ENCODE measurements at regions not wholly inside any gene's neighbourhood (a gene's known extent, or its start where the extent isn't known, plus 50 kb on each side); places are given as distances from the start of the nearest gene placed in this dataset.
A peak's percentile ranks its signal among the peaks of the same experiment; 100 is the strongest.

- H3K27me3 Mint-ChIP-seq, result no peaks in the 10 kb centered on the region
These were observed 294.7 kb downstream of the CSNK1G3 start for GRCh38 chr5:123806644-123807043.

GRCh38 chr5:123805300-123805699 lies 293.3 kb downstream of the CSNK1G3 start:
- H3K4me1 Mint-ChIP-seq (ENCODE audit: low read depth), result peaks cover 3% of the 10 kb centered on the region
- H3K27ac Mint-ChIP-seq, result peak overlapping the region; percentile 5
- H3K9me3 Mint-ChIP-seq, result no peaks in the 10 kb centered on the region
- H3K36me3 Mint-ChIP-seq (ENCODE audit: low read depth), result no peaks in the 10 kb centered on the region
- no peaks in the 10 kb centered on the region for H3K27me3 Mint-ChIP-seq
- no peak overlapping the region for H3K4me3 Mint-ChIP-seq

More at GRCh38 chr5:123806644-123807043, 294.7 kb downstream of the CSNK1G3 start:
- Mint-ChIP-seq H3K4me1 (ENCODE audit: low read depth) (peaks cover 3% of the 10 kb centered on the region), H3K9me3 (no peaks in the 10 kb centered on the region), H3K36me3 (ENCODE audit: low read depth) (no peaks in the 10 kb centered on the region), H3K27ac (no peak overlapping the region), H3K4me3 (no peak overlapping the region)

- H3K36me3 Mint-ChIP-seq (ENCODE audit: low read depth), result no peaks in the 10 kb centered on the region
- no peaks in the 10 kb centered on the region for H3K27me3 Mint-ChIP-seq
- no peak overlapping the region for H3K4me3 Mint-ChIP-seq
- no peaks in the 10 kb centered on the region for H3K4me1 Mint-ChIP-seq (ENCODE audit: low read depth)
- H3K9me3 Mint-ChIP-seq, result no peaks in the 10 kb centered on the region
- no peak overlapping the region for H3K27ac Mint-ChIP-seq
These were observed 291.4 kb downstream of the CSNK1G3 start for GRCh38 chr5:123803359-123803758.

- Mint-ChIP-seq H3K36me3 (ENCODE audit: low read depth) (no peaks in the 10 kb centered on the region), H3K27ac (no peak overlapping the region), H3K4me3 (no peak overlapping the region), H3K9me3 (no peaks in the 10 kb centered on the region), H3K4me1 (ENCODE audit: low read depth) (no peaks in the 10 kb centered on the region), H3K27me3 (no peaks in the 10 kb centered on the region)
These were observed 290.4 kb downstream of the CSNK1G3 start for GRCh38 chr5:123802298-123802951.

- no peaks in the 10 kb centered on the region for H3K9me3 Mint-ChIP-seq
- no peaks in the 10 kb centered on the region for H3K27me3 Mint-ChIP-seq
- H3K4me3 Mint-ChIP-seq, result no peak overlapping the region
- no peak overlapping the region for H3K27ac Mint-ChIP-seq
- no peaks in the 10 kb centered on the region for H3K36me3 Mint-ChIP-seq (ENCODE audit: low read depth)
- H3K4me1 Mint-ChIP-seq (ENCODE audit: low read depth), result no peaks in the 10 kb centered on the region
These were observed 288.7 kb downstream of the CSNK1G3 start for GRCh38 chr5:123800640-123801039.

- no peak overlapping the region for H3K4me3 Mint-ChIP-seq
- no peaks in the 10 kb centered on the region for H3K4me1 Mint-ChIP-seq (ENCODE audit: low read depth)
- H3K27me3 Mint-ChIP-seq, result no peaks in the 10 kb centered on the region
- H3K9me3 Mint-ChIP-seq, result peaks cover 3% of the 10 kb centered on the region
- H3K36me3 Mint-ChIP-seq (ENCODE audit: low read depth), result no peaks in the 10 kb centered on the region
- no peak overlapping the region for H3K27ac Mint-ChIP-seq
These were observed 283.7 kb downstream of the CSNK1G3 start for GRCh38 chr5:123795688-123796087.

GRCh38 chr5:123790226-123790625 lies 278.2 kb downstream of the CSNK1G3 start:
- H3K4me3 Mint-ChIP-seq, result no peak overlapping the region
- no peak overlapping the region for H3K27ac Mint-ChIP-seq
- H3K27me3 Mint-ChIP-seq, result no peaks in the 10 kb centered on the region
- no peaks in the 10 kb centered on the region for H3K36me3 Mint-ChIP-seq (ENCODE audit: low read depth)
- no peaks in the 10 kb centered on the region for H3K4me1 Mint-ChIP-seq (ENCODE audit: low read depth)
- peaks cover 8% of the 10 kb centered on the region for H3K9me3 Mint-ChIP-seq

GRCh38 chr5:123787635-123788034 lies 275.7 kb downstream of the CSNK1G3 start:
- no peaks in the 10 kb centered on the region for H3K27me3 Mint-ChIP-seq
- H3K4me1 Mint-ChIP-seq (ENCODE audit: low read depth), result no peaks in the 10 kb centered on the region
- H3K27ac Mint-ChIP-seq, result no peak overlapping the region
- no peak overlapping the region for H3K4me3 Mint-ChIP-seq
- H3K9me3 Mint-ChIP-seq, result peaks cover 5% of the 10 kb centered on the region
- no peaks in the 10 kb centered on the region for H3K36me3 Mint-ChIP-seq (ENCODE audit: low read depth)

- no peak overlapping the region for H3K27ac Mint-ChIP-seq
- H3K27me3 Mint-ChIP-seq, result no peaks in the 10 kb centered on the region
- H3K4me3 Mint-ChIP-seq, result no peak overlapping the region
- H3K36me3 Mint-ChIP-seq (ENCODE audit: low read depth), result no peaks in the 10 kb centered on the region
- H3K9me3 Mint-ChIP-seq, result peaks cover 5% of the 10 kb centered on the region
- H3K4me1 Mint-ChIP-seq (ENCODE audit: low read depth), result no peaks in the 10 kb centered on the region
These were observed 275.2 kb downstream of the CSNK1G3 start for GRCh38 chr5:123787136-123787535.

- Mint-ChIP-seq H3K27me3 (no peaks in the 10 kb centered on the region), H3K4me1 (ENCODE audit: low read depth) (no peaks in the 10 kb centered on the region), H3K27ac (no peak overlapping the region), H3K4me3 (no peak overlapping the region), H3K36me3 (ENCODE audit: low read depth) (no peaks in the 10 kb centered on the region), H3K9me3 (peaks cover 5% of the 10 kb centered on the region)
These were observed 274.4 kb downstream of the CSNK1G3 start for GRCh38 chr5:123786411-123786810.

GRCh38 chr5:123785162-123786071 lies 273.4 kb downstream of the CSNK1G3 start:
- peaks cover 5% of the 10 kb centered on the region for H3K9me3 Mint-ChIP-seq
- H3K27me3 Mint-ChIP-seq, result no peaks in the 10 kb centered on the region
- H3K36me3 Mint-ChIP-seq (ENCODE audit: low read depth), result no peaks in the 10 kb centered on the region
- no peak overlapping the region for H3K27ac Mint-ChIP-seq
- H3K4me3 Mint-ChIP-seq, result no peak overlapping the region
- no peaks in the 10 kb centered on the region for H3K4me1 Mint-ChIP-seq (ENCODE audit: low read depth)

GRCh38 chr5:123783421-123783820 lies 271.4 kb downstream of the CSNK1G3 start:
- Mint-ChIP-seq H3K36me3 (ENCODE audit: low read depth) (no peaks in the 10 kb centered on the region), H3K4me3 (no peak overlapping the region), H3K27me3 (no peaks in the 10 kb centered on the region), H3K9me3 (no peaks in the 10 kb centered on the region), H3K4me1 (ENCODE audit: low read depth) (no peaks in the 10 kb centered on the region), H3K27ac (no peak overlapping the region)

GRCh38 chr5:123778641-123779040 lies 266.7 kb downstream of the CSNK1G3 start:
- H3K36me3 Mint-ChIP-seq (ENCODE audit: low read depth), result no peaks in the 10 kb centered on the region
- H3K4me3 Mint-ChIP-seq, result no peak overlapping the region
- no peaks in the 10 kb centered on the region for H3K4me1 Mint-ChIP-seq (ENCODE audit: low read depth)
- no peaks in the 10 kb centered on the region for H3K9me3 Mint-ChIP-seq
- H3K27me3 Mint-ChIP-seq, result no peaks in the 10 kb centered on the region
- no peak overlapping the region for H3K27ac Mint-ChIP-seq

- Mint-ChIP-seq H3K9me3 (peaks cover 6% of the 10 kb centered on the region), H3K27me3 (no peaks in the 10 kb centered on the region), H3K36me3 (ENCODE audit: low read depth) (no peaks in the 10 kb centered on the region), H3K4me3 (no peak overlapping the region), H3K27ac (no peak overlapping the region), H3K4me1 (ENCODE audit: low read depth) (no peaks in the 10 kb centered on the region)
These were observed 264.8 kb downstream of the CSNK1G3 start for GRCh38 chr5:123776761-123777160.

GRCh38 chr5:123771715-123772114 lies 259.7 kb downstream of the CSNK1G3 start:
- peaks cover 15% of the 10 kb centered on the region for H3K9me3 Mint-ChIP-seq
- no peaks in the 10 kb centered on the region for H3K27me3 Mint-ChIP-seq
- H3K4me1 Mint-ChIP-seq (ENCODE audit: low read depth), result no peaks in the 10 kb centered on the region
- no peaks in the 10 kb centered on the region for H3K36me3 Mint-ChIP-seq (ENCODE audit: low read depth)
- H3K27ac Mint-ChIP-seq, result no peak overlapping the region
- no peak overlapping the region for H3K4me3 Mint-ChIP-seq

Data from stimulated activated naive CD8-positive, alpha-beta T cell treated with anti-CD3 and anti-CD28 coated beads, Interleukin-15, Interleukin-2, amounts not matched to agents 100 ng/mL and 50 ng/mL, for 24 hours (primary cell).